Activated CD4-positive, alpha-beta T cell treated with anti-CD3 and anti-CD28 coated beads for 48 hours (primary cell): ENCODE measurements at regions not wholly inside any gene's neighbourhood (a gene's known extent, or its start where the extent isn't known, plus 50 kb on each side); places are given as distances from the start of the nearest gene placed in this dataset.
A peak's percentile ranks its signal among the peaks of the same experiment; 100 is the strongest.
"Not testable (repeated sequence)": the region's sequence is repeated elsewhere in the genome, so short reads cannot be mapped to it uniquely, and the experiment has no call there.

Source experiments
- DNase-seq: peaks from one replicate; pipeline ENCODE4 v3.0.0-alpha.2; 2020

DNA sequence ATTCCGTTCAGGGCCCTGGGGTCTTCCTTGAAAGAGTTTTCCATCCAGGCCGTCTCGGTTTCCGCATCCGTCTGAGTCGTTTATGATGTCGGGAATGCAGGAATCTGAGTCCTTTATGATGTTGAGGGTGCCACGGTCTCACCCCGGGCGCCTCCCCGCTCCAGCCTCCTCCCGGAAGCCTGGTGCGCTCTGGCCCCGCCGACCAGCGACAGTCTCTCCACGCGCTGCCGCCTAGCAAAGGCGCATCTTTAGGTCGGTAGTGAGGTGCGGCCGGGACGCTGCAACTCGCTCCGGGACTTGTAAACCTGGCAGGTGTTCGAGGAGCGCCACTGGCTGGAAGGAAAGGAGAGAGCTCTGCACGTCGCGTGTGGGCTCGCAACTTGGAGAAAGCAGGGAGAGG lies 132.6 kb downstream of the FAM72C start:
- not testable (repeated sequence) for DNase-seq

DNA sequence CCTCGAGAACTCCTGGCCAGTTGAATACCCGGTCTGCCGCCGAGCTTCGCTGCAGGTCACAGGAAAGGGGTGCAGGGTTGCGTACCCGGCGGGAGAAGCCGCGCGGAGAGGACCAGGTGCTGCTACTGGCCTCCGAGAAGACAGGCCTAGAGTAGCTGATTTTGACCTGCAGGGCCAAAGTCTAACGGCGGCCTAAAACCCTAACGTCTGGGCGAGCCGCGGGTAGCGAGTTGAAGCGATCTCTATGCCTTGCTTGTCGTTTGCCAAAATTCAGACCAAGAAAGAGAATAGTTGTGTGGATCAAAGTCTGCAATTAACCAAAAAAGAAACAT lies 133.2 kb downstream of the FAM72C start:
- DNase-seq, result not testable (repeated sequence)

DNA sequence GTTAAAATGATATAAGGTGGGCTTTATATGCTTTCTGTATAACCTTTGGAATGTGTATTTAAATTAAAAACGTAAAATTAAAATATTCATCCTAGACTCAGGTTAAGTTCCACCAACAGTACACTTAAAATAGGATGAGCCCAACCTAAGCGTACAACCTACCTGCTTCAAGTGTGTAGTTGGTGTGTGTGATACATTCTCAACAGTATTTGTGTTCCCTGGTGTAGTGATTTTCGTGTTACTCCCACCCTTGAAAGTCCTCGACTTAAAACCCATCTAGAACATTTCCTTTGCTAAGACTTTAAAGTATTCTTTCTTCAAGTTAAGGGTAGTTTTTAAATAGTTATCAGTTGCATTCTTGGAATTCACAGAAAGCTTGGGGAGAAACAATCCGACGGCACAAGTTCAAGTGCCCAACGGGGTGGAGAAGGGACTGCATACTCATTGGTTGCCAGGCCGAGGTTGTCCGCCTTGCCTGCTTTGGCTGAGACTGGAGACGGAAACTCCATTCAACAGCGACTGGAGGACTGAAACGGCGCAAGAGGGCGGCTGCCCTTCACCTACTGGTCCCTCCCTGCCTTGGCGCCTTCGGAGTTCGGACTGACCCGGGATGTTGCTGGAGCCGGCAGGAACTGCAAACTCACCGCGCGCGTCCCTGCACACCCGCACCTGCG lies 133.7 kb downstream of the FAM72C start:
- DNase-seq, result not testable (repeated sequence)

DNA sequence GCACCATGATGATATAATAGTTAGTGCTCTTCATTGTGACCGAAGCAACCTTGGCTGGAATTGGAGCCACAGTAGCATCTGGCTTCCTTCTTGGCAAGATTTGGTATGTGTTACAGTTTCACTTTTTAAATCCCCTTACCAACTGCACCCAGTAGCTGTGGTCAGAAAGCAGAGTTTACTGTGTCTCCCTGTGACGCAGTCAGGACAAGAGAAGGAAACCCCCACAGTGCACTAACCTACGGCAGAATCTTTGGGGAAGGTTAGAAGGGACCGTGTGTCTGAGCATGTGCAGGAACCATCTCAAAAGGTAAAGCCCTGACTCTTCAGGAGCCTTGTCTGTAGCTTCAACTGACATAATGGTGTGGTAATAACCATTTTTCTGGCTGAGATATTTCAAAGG lies 138.4 kb downstream of the FAM72C start:
- not testable (repeated sequence) for DNase-seq

DNA sequence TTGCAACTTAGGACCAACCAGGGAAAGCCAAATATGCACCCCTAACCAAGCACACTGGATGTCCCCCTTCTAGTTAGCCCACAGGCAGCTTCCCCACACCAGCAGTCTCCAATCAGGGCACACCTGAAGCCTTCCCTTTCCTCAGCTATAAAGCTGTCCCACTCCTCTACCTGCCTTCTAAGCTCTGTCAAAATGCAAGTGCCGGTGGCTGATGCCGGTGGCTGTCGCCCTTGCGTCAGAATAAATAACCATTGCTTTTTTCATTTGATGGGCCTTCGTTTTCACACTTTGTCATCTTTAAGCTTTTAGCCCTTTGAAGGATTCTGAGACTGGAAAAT lies 139.4 kb downstream of the FAM72C start:
- DNase-seq, result not testable (repeated sequence)

DNA sequence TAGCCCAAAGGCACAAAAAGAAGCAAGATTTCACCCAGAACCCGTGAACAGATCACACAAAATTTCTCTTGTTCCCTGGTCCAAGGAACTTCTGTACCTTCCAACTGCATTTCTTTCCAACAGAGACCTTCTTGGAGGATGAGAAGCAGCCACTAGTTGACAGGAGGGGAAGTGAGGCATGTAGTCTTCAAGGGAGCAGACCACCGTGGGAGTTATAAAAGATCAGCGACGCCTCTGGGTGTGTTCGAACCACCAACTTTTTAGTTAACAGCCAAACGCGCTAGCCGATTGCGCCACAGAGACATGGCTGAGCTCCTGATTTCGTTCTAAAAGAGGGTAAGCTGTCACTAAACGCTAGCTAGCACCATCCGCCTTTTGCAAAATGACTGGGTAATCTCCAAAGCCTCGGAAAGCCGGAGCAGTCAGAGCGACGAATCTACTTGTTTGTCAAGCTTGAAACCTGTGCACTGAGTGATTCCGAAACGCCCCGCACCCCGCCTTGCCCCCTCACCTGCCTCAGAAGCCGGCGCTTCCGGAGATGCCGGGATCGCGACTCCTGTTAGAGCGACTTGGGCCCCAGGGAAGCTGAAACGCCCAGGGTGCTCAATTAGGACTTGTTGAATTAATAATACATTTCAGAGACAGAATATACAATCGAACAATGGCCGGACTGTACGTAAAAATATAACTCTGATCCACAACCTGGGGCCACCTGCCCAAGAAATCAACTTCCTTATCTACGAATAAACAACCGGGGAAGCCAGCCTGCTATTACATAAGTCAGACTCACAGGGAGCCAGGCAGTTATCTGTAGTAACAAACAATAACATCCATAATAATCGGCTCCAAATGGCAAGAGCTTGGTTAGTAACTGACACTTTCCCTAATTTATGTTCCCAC lies 140.1 kb downstream of the FAM72C start:
- peak; percentile 8 for DNase-seq

DNA sequence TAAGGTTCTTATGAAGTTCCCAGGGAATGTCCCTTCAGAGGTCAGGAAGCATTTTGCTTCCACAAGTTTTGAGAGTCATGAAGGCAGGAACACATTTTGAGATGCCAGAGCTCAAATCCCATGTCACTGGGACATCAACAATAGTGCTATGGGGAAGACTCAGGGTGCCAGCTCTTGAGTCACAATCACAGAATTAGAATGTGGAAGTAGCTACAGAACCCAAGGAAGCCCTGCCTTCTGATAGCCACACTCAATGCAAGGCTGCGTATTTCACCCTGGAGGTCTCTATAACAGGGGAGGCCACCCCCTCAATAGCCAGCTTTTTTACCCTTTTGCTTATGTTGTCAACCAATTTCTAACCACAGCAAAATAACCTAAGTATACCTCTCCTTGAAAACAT lies 145.6 kb downstream of the FAM72C start:
- DNase-seq, result not testable (repeated sequence)

DNA sequence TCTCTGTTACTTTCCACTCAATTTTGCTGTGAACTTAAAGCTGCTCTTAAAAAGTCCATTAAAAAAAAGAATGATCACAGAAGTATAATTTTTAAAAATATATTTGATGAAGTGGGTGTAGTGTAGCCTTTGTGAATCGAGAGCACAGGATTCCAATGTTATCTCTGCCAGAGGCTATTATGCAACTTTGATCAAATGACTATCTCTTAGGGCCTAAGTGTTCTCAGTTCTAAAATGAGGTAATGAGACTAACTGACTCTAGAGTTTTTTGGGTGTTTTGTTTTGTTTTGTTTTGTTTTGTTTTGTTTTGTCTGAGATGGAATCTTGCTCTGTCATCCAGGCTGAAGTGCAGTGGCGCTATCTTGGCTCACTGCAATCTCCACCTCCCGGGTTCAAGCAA lies 147.5 kb downstream of the FAM72C start:
- DNase-seq, result not testable (repeated sequence)

DNA sequence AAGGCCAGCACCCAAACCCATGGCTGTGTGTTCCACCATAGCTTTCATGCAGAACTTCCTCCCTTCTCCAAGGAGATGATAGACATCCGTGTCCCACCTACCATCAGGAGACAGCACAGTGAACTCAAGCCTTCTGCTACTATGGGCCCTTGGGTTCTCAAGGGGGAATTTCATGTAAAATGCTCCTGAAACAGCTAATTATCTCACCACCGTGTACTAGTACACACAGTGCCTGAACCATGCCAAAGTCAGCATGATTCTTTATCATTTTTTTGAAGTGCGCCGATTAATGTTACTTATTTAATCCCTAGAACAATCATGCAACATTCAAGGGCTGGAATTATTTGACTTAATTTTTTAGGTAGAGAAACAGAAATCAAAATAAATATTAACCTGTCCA lies 151.7 kb downstream of the FAM72C start:
- not testable (repeated sequence) for DNase-seq

DNA sequence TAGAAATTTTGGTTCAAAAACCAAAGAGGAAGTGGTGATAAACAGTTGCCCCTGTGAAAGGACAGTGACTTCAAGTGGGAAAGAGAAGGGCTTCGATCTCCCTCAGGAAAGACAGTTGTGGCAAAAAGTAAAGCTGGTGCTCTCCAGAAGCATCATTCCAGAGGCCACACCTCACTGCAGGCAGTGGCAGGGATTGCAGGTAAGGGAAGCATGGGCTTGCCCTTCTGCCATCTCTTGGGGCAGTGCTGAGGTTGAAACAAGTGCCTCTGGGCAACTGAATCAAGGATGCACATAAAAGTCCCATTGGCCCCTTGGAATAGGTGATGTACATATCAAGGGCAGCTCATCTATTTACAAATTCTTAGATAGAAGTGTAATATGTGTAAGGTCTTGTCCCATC lies 155.4 kb downstream of the FAM72C start:
- not testable (repeated sequence) for DNase-seq

DNA sequence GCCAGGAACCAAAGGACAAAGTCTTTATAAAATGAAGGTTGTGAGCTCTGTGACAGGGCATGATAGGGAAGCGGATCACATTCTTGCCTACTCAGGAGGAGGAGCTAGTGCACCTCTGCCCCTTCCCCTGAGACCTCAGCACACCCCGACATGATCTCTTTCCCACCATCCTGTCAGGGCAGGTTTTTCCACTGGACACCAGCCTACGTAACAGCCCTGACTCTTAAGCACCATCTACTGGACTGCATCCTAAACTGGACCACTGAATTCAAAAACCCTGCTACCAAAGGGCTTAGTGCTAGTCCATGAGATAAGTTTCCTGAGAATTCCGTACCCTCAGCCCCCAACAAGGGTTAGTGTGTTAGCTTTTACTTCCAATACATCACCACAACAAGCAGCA lies 166.4 kb downstream of the FAM72C start:
- DNase-seq, result not testable (repeated sequence)

DNA sequence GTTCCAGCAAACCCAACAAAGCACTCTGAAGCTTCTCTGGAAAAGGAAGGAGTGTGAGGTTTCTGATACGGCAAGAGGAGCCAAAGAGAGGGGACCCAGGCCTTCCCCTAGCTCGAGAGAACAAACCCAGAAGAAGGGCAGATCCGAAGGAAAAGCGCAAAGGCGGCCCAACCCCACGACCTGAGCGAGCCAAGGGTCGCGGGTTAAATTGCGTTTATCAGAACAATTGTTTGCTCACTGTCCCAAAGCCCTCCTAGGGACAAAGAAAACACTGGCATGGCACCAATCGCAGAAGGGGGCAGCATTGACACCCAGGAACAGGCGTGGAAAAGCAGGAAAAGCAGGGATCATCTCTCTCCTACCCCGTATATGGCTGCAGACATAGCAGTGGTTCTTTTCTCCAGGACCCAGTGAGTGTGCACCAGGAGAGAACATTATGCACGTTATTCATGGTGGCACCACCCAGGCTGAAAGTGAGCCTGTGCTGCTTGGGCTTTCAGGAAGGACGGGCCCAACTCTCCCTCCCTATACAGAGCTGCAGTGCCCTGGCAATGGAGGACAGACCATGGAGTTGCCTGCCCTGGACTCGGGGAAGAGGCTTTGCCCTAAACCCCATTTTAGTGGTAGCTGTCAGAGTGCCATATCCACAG lies 167.0 kb downstream of the FAM72C start:
- not testable (repeated sequence) for DNase-seq

DNA sequence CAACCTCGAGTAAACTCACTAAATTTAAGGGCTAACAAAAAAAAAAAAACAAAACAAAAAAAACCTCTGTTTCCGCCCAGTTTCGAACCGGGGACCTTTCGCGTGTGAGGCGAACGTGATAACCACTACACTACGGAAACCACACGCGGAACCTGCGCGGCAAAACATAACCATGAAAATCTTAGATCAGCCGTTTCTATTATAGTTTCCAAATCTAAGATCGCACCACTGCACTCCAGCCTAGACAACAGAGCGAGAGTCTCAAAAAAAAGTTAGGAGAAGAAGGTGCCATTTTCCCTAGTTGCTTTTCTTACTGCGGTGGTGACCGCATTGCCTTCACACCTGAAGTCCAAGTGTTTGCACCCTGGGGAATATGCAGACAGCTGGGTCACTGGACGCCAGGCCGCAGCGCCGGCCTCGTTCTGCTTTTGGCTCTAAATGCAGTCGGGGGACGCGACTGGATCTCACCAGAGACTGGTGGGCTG lies 167.8 kb downstream of the FAM72C start:
- DNase-seq, result peak; percentile 64

DNA sequence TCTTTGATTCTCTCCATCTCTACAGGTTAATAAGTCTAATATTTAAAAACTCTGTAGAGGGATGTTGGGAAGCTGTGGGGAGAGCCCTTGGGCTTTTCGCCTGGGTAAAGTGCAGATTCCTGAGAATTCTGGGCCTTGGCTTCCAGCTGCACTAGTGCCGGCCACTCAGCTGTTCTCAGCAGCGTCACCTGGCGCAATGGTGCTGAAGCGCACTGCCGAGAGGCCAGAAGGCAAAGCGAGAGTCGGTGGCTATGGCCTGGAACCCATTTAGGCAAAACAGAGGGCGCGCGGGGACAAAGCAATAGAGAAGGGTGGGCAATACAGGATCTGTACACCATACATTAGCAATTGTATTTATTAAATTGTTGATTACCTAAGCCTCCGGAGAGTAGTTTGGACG lies 168.7 kb downstream of the FAM72C start:
- DNase-seq, result not testable (repeated sequence)

DNA sequence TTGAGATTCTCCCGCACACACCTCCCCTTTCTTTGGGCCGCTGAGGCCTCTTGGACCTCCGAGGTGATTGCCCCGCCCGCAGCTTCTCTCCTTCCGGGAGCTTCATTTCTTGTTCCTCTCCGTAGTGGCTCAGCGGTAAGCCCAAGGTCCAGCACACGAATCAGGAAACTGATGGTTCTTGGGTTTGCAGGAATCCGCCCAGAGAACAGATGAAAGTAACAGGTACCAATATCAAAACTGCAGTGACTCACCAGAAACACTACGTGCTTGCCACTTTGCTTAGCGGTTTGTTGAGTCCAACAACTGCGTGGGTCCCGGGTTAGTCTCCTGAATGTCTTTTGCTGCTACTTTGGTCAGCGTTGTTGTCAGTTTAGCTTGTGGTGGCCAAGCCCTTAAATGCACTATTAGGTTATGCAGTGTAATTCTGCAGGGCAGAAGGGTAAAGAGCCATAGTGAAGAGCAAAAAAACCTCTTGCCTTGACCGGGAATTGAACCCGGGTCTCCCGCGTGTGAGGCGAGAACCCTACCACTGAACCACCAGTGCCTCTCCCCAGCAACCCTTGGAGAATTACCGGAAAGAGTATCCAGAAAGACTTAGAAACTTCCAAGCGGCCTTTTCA lies 172.1 kb downstream of the FAM72C start:
- not testable (repeated sequence) for DNase-seq

DNA sequence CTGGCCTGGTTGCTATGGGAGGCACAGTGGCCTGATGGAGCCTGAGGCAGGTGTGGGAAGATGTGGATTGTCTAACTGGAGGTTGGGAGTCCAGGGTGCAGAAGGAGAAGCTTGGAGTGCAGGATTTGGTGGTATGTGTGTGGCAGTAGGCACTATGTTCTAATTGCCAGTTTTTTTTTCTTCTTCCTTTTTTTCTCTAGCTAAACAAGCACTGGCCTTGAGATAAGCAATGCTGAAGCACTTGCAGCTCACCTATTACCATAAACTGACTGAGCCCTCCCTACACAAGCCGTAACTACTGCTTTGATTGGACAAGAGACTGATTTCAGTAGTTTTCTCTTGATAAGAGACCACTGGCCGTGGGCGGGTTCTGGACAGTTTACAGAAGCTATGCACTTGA lies 175.4 kb downstream of the FAM72C start:
- not testable (repeated sequence) for DNase-seq

DNA sequence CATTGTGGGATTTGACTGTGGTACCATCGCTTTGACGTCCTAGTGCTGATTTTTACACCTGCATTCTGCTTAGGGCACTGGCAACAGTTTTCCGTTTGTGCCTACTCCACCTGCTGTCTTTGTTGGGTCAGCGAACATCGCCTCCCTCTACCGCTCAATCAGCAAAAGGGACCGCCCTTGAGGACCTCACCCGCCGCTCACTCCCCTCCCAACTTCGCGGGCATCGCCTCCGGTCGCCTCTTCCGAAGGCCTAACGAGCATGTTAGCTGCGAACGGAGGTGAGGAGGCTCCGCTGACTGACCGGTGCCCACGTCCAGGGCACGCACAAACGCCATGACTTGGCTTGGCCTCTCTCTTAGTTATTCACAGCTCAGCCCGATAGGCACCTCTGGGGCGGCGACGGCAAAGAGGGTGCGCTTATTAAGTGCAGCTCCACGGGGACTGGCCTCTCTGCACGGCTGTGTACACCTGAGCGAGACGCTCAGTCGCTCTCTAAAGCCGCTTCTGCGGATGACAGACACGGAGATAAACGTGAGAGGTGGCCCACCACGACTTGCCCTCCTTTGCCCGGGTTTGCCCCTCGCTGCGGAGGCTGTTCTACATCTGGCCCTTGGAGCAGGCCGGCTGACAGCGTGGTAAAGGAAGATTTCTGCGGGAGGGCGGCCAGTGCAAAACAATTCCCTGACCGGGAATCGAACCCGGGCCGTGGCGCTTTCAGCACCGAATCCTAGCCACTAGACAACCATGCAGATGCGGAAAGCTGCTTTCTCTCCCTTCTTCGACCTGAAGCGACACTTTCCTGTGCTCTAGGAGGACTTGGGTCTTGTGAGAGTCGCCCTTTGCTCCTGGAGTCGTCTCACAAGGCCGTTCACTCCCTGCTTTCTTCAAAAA lies 179.5 kb downstream of the FAM72C start:
- DNase-seq, result not testable (repeated sequence)

DNA sequence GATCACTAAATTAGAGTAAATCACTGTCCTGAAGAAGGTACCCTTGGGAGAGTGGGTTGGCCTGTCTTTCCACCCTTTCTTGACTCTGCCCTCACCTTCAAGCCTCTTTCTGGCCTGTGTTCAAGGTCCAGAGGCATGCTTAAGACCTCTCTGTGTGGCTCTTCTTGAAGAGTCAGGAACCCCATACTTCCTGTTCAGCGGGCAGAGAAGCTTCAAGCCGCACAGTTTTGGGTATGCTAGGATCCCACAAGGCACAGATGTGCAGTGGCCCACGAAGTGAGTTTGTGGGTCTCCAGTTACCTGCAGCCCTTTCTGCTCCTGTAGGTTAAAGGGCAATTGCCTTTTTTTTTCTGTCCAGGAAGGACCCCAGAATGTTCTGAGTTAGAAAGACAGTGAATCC lies 185.4 kb downstream of the FAM72C start:
- DNase-seq, result not testable (repeated sequence)

DNA sequence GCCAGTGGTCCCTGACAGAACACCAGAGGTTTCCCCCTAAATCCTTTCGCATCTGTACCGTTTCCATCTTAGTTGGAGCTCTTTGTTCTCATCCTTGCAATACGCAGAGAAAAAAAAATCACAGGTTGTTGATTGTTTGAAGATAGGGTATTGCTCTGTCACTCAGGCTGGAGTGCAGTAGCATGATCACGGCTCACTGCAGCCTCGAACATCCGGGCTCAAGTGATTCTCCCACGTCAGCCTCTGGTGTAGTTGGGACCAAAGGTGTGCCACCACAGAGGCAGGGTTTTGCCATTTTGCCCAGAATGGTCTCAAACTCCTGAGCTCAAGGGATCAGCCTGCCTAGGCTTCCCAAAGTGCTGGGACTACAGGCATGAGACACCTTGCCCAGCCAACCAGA lies 185.9 kb downstream of the FAM72C start:
- DNase-seq, result not testable (repeated sequence)

DNA sequence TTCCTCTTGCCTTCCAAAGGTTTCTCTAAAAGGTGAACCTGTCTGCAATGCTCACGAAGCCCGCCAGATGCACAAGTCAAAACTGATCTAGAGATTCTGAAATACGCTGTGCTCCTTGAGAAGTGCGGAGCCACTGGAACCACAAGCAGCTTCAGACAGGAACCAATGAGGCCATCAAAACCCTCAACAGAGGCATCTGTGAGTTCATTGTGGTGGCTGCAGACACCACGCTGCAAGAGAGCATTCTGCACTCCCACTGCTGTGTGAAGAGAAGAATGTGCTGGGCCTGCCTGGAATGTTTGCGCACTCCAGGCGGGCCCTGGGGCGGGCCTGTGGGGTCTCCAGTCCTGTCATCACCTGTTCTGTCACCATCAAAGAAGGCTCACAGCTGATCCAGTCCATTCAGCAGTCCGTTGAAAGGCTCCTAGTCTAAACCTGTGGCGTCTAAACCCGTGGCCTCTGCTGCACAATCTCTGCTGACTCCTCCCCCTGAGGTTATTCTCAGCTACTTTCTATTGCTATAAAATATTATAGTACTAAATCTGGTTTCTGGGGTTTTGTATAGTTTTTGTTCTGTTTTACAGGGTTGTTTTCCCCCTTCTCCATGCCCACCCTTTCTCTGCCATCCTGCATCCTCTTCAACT lies 187.4 kb downstream of the FAM72C start:
- DNase-seq, result not testable (repeated sequence)

DNA sequence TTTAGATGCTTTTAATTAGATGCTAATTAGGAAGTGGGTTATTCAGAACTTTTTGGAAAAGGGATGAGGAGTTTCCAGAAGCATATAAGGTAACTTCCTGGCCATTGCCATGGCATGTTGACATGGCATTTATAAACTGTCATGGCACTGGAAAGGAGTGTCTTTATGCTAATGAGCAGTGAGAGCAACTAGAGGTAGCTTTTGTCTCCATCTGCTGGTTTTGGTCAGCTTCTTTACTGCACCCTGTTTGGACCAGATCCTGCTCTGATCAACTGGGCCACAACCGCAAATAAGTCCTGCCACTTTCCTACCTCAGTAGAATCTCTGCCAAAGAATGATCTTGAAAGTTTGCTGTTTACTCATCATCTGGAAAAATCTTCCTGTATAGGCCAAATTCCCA lies 193.6 kb downstream of the FAM72C start:
- not testable (repeated sequence) for DNase-seq

DNA sequence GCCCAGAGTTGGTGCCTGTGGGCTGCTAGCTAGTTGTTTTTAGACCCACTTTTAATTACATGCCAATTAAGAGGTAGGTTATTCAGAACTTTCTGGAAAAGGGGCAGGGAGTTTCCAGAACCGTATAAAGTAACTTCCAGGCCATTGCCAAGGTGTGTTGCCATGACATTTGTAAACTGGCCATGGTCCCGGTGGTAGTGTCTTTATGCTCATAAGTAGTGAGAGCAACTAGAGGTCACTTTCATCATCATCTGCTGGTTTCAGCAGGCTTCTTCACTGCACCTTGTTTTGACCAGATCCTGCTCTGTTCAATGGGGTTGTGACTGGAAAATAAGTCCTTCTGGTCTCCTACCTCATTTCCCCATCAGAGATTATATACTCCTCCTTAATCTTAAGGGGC lies 207.0 kb downstream of the FAM72C start:
- not testable (repeated sequence) for DNase-seq
